Cerebellar nuclear complex (tissue), 1 donor: ENCODE measurements at regions not wholly inside any gene's neighbourhood (a gene's known extent, or its start where the extent isn't known, plus 50 kb on each side); places are given as distances from the start of the nearest gene placed in this dataset.
"Not testable (repeated sequence)": the region's sequence is repeated elsewhere in the genome, so short reads cannot be mapped to it uniquely, and the experiment has no call there.

Experiments used
- DNase-seq, 2 experiments: peaks; one replicate each; lab custom pipeline; 2025; lab: John Stamatoyannopoulos, UW

- no peak for DNase-seq
These were observed 1007.4 kb upstream of the NOVA1 start for GRCh38 chr14:27605282-27605681.

DNA sequence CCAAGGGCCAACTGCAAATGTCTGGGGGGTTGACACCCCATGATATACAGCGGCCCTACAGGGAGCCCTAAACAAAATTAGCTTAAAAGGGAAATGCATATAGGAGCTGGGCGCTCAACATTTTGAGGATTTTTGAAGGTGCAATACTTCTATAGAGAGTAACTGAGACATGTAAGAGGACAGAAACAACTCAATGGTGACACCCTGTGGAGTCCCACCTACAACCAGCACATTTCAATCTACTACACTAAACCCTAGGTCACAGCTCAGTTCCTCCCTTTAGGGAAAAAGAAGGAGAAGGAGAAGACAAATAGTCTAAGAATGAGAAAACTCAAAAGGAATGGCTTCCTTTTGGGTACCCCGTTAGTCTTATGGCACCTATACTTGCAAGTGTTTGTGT is 1010.5 kb upstream of the NOVA1 start:
- no peak for DNase-seq

- DNase-seq: no peak
These were observed 1014.3 kb upstream of the NOVA1 start for GRCh38 chr14:27612121-27612520.

DNA sequence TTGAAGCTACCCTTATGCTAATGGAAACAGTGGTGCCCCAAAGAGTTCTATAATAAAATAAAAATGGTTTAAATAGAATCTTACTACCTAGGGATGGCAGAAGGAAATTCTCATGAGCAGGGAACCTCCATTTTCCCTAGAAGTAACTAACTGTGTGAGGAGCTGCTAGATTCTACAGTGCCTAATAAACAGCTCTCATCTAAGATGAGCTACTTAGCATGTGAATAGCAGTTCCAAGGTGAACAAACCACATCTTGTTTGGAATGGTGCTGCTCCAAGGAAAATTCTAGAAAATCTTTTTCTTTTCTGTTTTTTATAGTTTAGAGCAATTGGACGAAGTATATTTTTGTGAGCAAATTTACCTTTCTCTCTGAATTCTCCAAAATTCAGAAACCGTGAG is 1015.3 kb upstream of the NOVA1 start:
- DNase-seq: no peak

- DNase-seq: no peak
These were observed 1025.9 kb upstream of the NOVA1 start for GRCh38 chr14:27623782-27624181.

DNA sequence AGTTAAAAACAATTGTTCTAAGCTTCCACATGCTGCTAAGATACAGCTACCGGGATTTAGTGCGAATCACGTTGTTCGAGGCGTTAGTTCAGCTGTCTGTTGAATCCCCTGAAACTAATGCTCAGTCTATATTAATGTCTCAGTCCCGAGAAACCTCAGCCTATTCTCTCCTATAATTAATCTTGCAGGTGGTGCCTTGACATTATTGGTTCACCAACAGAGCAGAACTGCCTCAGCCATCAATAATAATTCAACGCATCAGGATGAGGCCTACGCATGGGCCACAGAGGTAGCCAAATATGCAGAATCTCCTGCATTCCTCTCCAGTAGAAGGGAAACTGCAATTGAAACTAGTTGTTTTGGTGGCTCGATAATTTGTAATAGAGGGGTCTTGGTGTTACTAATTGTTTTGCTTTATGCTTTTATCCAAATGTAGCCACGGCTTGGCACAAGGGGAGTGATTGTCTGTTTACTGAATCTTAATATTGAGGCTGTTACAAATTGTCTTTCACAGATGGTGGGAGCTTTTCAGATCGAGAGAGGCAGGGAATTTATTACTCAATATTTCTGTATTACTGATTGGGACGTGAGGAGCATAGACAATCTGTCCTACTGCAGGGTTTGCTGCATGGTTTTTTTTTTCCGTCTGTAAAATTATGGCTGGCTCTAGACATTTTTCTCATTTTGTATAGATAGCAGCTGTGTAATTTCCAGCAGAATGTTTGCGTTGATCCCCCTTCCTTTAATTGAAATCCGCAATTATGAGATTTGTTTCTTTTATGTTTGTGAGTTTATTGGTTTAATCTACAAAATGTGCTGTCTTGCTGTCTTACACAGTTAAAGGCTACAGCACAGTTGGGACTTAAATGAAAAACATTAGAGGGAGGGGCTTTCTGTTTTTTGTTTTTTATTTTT is 1036.5 kb upstream of the NOVA1 start:
- no peak for DNase-seq

GRCh38 chr14:27640688-27641087 is 1042.9 kb upstream of the NOVA1 start:
- not testable (repeated sequence) for DNase-seq

DNA sequence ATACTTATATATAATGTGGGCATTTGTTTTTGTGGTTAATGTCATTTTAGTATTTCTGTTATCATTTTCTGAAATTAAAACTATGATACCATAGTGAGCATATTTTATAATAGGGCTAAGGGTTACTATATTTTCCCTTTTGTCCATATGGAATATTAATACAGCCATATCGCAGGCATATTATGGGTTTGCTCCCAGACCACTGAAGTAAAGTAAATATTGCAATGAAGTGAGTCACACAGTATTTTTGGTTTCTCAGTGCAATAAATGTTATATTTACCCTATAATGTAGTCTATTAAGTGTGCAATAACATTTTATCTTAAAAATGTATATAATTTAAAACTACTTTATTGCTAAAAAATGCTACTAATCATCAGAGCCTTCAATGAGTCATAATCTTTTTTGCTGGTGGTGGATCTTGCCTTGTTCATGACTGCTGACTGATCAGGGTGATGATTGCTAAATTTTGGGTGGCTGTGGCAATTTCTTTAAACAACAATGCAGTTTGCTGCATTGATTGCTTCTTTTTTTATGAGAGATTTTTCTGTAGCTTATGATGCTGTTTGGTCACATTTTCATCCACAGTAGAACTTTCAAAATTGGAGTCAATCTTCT is 1044.5 kb upstream of the NOVA1 start:
- DNase-seq: no peak

- DNase-seq: no peak
These were observed 1062.8 kb upstream of the NOVA1 start for GRCh38 chr14:27660683-27661082.

GRCh38 chr14:27668531-27668930 is 1070.7 kb upstream of the NOVA1 start:
- DNase-seq: no peak

- DNase-seq: no peak
These were observed 1074.2 kb upstream of the NOVA1 start for GRCh38 chr14:27672047-27672446.

GRCh38 chr14:27672811-27673737 is 1075.2 kb upstream of the NOVA1 start:
- not testable (repeated sequence) for DNase-seq

GRCh38 chr14:27686137-27686536 is 1080.5 kb upstream of the FOXG1 start:
- no peak for DNase-seq

DNA sequence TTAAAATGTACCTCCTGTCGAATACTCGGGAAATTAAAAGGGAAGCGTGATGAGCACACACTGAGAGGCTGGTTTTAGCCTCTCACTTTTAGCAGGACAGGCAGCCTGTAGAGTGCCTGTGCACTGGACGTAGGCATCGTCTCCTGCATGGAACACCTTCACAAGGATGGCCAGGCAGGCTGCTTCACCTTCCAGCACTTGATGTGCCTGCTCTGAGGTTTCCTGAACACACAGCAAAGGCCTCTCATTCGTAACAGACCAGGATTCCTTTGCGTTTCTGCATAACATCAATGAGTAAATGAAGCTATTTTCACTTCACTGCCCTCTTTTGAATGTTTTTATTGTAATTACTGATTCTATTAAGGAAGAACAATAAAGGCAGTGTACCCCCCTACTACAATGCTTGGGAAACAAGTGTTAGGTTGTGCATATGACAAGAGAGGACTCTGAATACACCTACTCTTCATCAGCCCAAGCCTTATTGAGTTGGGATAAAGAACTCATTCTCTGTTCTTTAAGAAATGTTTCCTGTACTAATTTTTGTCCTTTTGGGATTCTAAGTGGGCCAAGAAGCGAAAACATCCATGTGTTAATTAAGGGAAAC is 1077.6 kb upstream of the FOXG1 start:
- DNase-seq: no peak

- no peak for DNase-seq
These were observed 1054.2 kb upstream of the FOXG1 start for GRCh38 chr14:27712364-27712763.

- DNase-seq: no peak
These were observed 1051.0 kb upstream of the FOXG1 start for GRCh38 chr14:27715561-27715960.

DNA sequence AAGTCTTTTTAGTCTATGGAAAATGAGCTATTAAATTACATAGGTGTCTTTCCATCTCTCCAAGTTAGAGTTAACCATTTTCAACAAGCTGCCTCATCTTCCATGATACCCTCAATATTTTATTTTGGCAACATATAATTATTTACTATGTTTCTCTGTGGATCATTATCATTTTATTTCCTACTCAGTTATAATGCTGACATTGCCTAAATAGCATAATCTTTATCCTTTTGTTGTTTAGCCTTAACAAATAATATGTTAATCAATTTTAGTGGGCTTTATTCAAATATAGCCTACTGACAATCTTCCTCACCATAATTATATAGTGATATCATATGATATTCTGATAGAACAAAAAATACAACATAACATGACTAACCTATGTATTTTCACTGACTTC is 1044.8 kb upstream of the FOXG1 start:
- no peak for DNase-seq

GRCh38 chr14:27725482-27725881 is 1041.1 kb upstream of the FOXG1 start:
- no peak for DNase-seq

DNA sequence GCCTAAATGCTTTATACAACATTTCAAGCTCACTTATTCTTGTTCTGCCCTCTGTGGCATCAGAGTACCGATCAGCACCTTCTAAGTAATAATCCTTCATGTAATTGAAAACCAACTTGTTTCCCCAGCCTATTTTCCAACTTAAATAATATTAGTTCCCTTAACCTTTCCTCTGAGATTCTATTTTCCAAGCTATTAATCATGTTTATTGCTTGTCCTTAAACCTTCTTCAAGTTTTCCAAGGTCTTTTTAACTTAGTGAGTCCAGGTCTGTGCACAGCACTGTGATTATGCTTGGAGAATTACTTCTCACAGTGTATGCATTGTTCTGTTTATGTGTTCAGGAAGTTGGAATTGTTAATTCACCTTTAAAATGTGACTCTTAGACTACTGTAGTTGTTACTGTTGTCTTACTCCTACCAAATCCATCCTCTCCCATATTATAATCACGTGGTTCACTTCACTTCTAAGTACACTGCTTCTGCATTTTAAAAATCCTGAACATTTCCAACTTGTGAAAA is 1039.3 kb upstream of the FOXG1 start:
- no peak for DNase-seq

- no peak for DNase-seq
These were observed 1036.4 kb upstream of the FOXG1 start for GRCh38 chr14:27730204-27730603.

- no peak for DNase-seq
These were observed 1026.9 kb upstream of the FOXG1 start for GRCh38 chr14:27739657-27740156.

DNA sequence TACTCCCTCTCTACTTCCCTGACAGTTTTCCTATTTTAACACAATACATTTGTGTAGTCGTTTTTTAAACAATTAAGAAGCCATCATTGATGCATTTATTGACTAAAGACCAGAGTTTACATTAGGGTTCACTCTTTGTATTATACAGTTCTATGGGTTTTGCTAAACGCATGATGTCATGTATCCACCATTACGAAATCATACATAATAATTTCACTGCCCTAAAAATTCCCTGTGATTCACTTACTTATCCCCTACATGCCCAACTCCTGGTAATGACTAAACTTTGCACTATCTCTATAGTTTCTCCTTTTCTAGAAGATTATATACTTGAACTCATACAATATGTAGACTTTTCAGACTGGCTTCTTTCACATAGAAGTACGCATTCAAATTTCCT is 1016.5 kb upstream of the FOXG1 start:
- DNase-seq: no peak
